ENCODE measurements at regions not wholly inside any gene's neighbourhood (a gene's known extent, or its start where the extent isn't known, plus 50 kb on each side); places are given as distances from the start of the nearest gene placed in this dataset.

GRCh38 chr6:19664878-19665612, 172.1 kb upstream of the ID4 start:
- FAIRE-seq (no peak), ATAC-seq (peak in 3 of 4 donors; percentile 35 to 37 (median 36)), DNase-seq (no peak)
- Histone ChIP-seq H3K4me3 (no peak overlapping the region), H3K4me1 (peaks cover 10 to 15% (median 11%) of the 10 kb centered on the region in 3 donors), H3K27ac (peak overlapping the region in 1 of 4 donors; percentile 11), H3K27me3 (no peaks in the 10 kb centered on the region), H3K9me3 (no peaks in the 10 kb centered on the region), H3K36me3 (no peaks in the 10 kb centered on the region)
- TF ChIP-seq, protein P1, sequence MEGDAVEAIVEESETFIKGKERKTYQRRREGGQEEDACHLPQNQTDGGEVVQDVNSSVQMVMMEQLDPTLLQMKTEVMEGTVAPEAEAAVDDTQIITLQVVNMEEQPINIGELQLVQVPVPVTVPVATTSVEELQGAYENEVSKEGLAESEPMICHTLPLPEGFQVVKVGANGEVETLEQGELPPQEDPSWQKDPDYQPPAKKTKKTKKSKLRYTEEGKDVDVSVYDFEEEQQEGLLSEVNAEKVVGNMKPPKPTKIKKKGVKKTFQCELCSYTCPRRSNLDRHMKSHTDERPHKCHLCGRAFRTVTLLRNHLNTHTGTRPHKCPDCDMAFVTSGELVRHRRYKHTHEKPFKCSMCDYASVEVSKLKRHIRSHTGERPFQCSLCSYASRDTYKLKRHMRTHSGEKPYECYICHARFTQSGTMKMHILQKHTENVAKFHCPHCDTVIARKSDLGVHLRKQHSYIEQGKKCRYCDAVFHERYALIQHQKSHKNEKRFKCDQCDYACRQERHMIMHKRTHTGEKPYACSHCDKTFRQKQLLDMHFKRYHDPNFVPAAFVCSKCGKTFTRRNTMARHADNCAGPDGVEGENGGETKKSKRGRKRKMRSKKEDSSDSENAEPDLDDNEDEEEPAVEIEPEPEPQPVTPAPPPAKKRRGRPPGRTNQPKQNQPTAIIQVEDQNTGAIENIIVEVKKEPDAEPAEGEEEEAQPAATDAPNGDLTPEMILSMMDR (IDR thresholded peaks at IDR 0.05) = no peak
- intact Hi-C loops (cut with DNase I) = no loop called here
- 94 to 98% methylated on average over 2 of the region's 2 CpGs for WGBS, 2 donors

GRCh38 chr6:19665613-19665909, 171.6 kb upstream of the ID4 start:
- whole genome bisulfite sequencing, 2 donors = 3 to 4% methylated on average over 1 of the region's 1 CpG
- ATAC-seq = peak in 2 of 4 donors; percentile 26 to 49
- Histone ChIP-seq H3K4me1 (peaks cover 10 to 15% (median 11%) of the 10 kb centered on the region in 3 donors), H3K27ac (peak overlapping the region in 1 of 4 donors; percentile 11), H3K4me3 (no peak overlapping the region), H3K9me3 (no peaks in the 10 kb centered on the region), H3K27me3 (no peaks in the 10 kb centered on the region), H3K36me3 (no peaks in the 10 kb centered on the region)
- TF ChIP-seq, protein P1 (IDR thresholded peaks at IDR 0.05) = no peak
- no peak for FAIRE-seq
- no peak for DNase-seq
- intact Hi-C loops (cut with DNase I) = no loop called here

DNA sequence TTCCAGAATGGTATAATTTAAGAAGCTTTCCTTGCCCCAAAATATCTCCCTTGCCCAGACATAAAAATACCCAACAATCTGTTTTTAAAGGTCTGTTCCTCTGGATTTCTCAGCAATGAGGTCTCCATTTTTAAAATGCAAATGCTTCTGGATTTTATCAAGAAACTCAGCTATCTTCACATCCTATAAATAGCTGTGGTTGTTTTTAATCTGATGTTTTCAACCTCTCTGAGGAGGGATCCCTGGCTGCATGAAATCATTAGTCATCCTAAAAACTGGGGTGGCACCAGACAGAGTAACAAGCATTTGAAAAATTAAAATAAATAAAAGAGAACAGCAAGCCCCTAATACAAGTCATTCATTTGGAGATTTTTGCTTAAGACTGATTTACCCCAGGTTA, 168.5 kb upstream of the ID4 start:
- FAIRE-seq (no peak), ATAC-seq (no peak), DNase-seq (no peak)
- no peaks in the 10 kb centered on the region for H3K36me3 ChIP-seq
- no peak overlapping the region for H3K4me3 ChIP-seq
- no peaks in the 10 kb centered on the region for H3K27me3 ChIP-seq
- peaks cover 10 to 15% (median 11%) of the 10 kb centered on the region in 3 donors for H3K4me1 ChIP-seq
- H3K9me3 ChIP-seq = no peaks in the 10 kb centered on the region
- TF ChIP-seq, protein P1 (IDR thresholded peaks at IDR 0.05) = no peak
- H3K27ac ChIP-seq = no peak overlapping the region
- intact Hi-C loops (cut with DNase I) = no loop called here

DNA sequence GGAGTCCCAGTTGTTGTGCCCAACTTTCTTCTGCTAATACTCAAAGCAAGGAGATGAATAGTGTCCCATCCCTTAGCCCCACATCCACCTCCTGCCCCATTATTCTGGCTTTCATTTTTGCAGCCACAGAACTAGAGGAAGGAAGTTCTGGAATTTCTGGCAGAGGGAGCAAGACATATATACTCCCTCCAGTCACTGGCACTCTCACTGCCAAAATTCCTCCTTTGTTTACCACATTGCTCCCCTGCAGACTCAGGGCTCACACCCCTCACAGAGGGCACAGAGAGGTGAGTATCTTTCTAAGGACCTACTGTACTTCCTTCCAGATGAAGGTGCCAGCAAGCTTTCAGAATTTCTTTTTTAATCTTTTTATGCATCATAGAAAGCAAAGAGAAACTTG, 168.0 kb upstream of the ID4 start:
- Histone ChIP-seq H3K9me3 (no peaks in the 10 kb centered on the region), H3K27me3 (no peaks in the 10 kb centered on the region), H3K36me3 (no peaks in the 10 kb centered on the region), H3K4me1 (peaks cover 10 to 15% (median 11%) of the 10 kb centered on the region in 3 donors), H3K4me3 (no peak overlapping the region), H3K27ac (no peak overlapping the region)
- no peak for FAIRE-seq
- ATAC-seq = peak; percentile 38 to 64 (median 52)
- peak in 2 of 6 donors; percentile 11 to 13 for DNase-seq
- TF ChIP-seq, protein P1 (IDR thresholded peaks at IDR 0.05) = no peak
- intact Hi-C loops (cut with DNase I) = no loop called here

DNA sequence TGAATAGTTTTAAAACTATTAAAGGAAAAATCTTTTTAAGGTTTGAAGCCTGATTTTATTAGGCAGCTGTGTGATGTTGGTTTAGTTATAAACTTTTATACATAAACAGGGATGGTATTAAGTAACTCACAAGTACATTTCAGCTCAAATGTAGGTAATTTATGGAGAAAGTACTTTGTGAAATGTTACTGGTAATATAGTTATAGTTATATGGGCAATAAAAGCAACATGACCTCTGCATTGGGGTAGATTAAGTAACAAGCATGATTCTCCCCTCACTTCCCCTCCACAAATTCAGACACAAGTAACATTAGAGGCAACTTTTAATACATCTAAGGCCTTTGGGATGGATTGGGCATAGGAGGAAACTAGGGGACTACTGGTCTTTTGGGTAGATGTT, 154.3 kb upstream of the ID4 start:
- FAIRE-seq (peak; percentile 60), ATAC-seq (no peak), DNase-seq (no peak)
- H3K27ac ChIP-seq = no peak overlapping the region
- H3K9me3 ChIP-seq = no peaks in the 10 kb centered on the region
- H3K36me3 ChIP-seq = no peaks in the 10 kb centered on the region
- TF ChIP-seq, protein P1 (IDR thresholded peaks at IDR 0.05) = no peak
- H3K4me3 ChIP-seq = no peak overlapping the region
- intact Hi-C loops (cut with DNase I) = no loop called here
- no peaks in the 10 kb centered on the region for H3K4me1 ChIP-seq
- no peaks in the 10 kb centered on the region for H3K27me3 ChIP-seq
